Retinal pigment epithelial cell (primary cell): ENCODE measurements at regions not wholly inside any gene's neighbourhood (a gene's known extent, or its start where the extent isn't known, plus 50 kb on each side); places are given as distances from the start of the nearest gene placed in this dataset.

Experiments used
- DNase-seq: peaks from one replicate; pipeline ENCODE4 v3.0.0-alpha.2; 2010; ENCODE audit warnings: low read depth
- H3K4me3 ChIP-seq: 2 replicates; pipeline ENCODE4 v1.5.1; 2011; ENCODE audit warnings: mild to moderate bottlenecking, low read length, control low read depth, moderate library complexity
- TF ChIP-seq, protein P1 (sequence below): conservative IDR thresholded peaks from 2 replicates; pipeline ENCODE4 v1.5.1; 2011; ENCODE audit warnings: low read depth, low read length, control low read depth, inconsistent platforms

GRCh38 chr1:119316870-119317416, 51.6 kb upstream of the HAO2 start:
- H3K4me3 ChIP-seq: no peak overlapping the region
- TF ChIP-seq, protein P1, sequence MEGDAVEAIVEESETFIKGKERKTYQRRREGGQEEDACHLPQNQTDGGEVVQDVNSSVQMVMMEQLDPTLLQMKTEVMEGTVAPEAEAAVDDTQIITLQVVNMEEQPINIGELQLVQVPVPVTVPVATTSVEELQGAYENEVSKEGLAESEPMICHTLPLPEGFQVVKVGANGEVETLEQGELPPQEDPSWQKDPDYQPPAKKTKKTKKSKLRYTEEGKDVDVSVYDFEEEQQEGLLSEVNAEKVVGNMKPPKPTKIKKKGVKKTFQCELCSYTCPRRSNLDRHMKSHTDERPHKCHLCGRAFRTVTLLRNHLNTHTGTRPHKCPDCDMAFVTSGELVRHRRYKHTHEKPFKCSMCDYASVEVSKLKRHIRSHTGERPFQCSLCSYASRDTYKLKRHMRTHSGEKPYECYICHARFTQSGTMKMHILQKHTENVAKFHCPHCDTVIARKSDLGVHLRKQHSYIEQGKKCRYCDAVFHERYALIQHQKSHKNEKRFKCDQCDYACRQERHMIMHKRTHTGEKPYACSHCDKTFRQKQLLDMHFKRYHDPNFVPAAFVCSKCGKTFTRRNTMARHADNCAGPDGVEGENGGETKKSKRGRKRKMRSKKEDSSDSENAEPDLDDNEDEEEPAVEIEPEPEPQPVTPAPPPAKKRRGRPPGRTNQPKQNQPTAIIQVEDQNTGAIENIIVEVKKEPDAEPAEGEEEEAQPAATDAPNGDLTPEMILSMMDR: peak; percentile 20
- no peak for DNase-seq

GRCh38 chr1:119318466-119319309, 49.9 kb upstream of the HAO2 start:
- DNase-seq: no peak
- no peak overlapping the region for H3K4me3 ChIP-seq
- TF ChIP-seq, protein P1: no peak
